Parathyroid adenoma (tissue), 2 donors: ENCODE measurements at regions not wholly inside any gene's neighbourhood (a gene's known extent, or its start where the extent isn't known, plus 50 kb on each side); places are given as distances from the start of the nearest gene placed in this dataset.

Experiments used
- H2AFZ ChIP-seq: fragments of 300-600 bp; sonication (generic); one replicate; pipeline ENCODE4 v1.7.0; 2017; ENCODE audit warnings: antibody characterized with exemption, mild to moderate bottlenecking
- H3K27ac ChIP-seq: fragments of 300-600 bp; sonication (generic); one replicate; pipeline ENCODE4 v1.7.0; 2017
- H3K27me3 ChIP-seq: fragments of 300-600 bp; sonication (generic); one replicate; pipeline ENCODE4 v1.7.0; 2017; ENCODE audit warnings: low read length; ENCODE audit not compliant: control insufficient read depth, insufficient read depth
- H3K36me3 ChIP-seq: fragments of 300-600 bp; sonication (generic); one replicate; pipeline ENCODE4 v1.7.0; 2017; ENCODE audit warnings: low read length; ENCODE audit not compliant: control insufficient read depth, insufficient read depth
- H3K4me1 ChIP-seq: fragments of 300-600 bp; sonication (generic); one replicate; pipeline ENCODE4 v1.7.0; 2017; ENCODE audit warnings: control low read depth
- H3K4me2 ChIP-seq: fragments of 300-600 bp; sonication (generic); one replicate; pipeline ENCODE4 v1.7.0; 2017; ENCODE audit warnings: low read length
- H3K4me3 ChIP-seq: fragments of 300-600 bp; sonication (generic); one replicate; pipeline ENCODE4 v1.7.0; 2017; ENCODE audit warnings: low read depth, low read length
- H3K79me2 ChIP-seq: fragments of 300-600 bp; sonication (generic); one replicate; pipeline ENCODE4 v1.7.0; 2017; ENCODE audit warnings: control low read depth
- H3K9ac ChIP-seq: fragments of 300-600 bp; sonication (generic); one replicate; pipeline ENCODE4 v1.7.0; 2017; ENCODE audit warnings: mild to moderate bottlenecking
- H3K9me3 ChIP-seq: fragments of 300-600 bp; sonication (generic); one replicate; pipeline ENCODE4 v1.7.0; 2017; ENCODE audit warnings: low read length; ENCODE audit not compliant: control insufficient read depth
- TF ChIP-seq, protein P1 (sequence below): fragments of 300-600 bp; sonication (generic); IDR thresholded peaks from one replicate; pipeline ENCODE4 v1.7.0; 2017; ENCODE audit warnings: antibody characterized with exemption, mild to moderate bottlenecking
- donor health status: primary hyperparathyroidism.

DNA sequence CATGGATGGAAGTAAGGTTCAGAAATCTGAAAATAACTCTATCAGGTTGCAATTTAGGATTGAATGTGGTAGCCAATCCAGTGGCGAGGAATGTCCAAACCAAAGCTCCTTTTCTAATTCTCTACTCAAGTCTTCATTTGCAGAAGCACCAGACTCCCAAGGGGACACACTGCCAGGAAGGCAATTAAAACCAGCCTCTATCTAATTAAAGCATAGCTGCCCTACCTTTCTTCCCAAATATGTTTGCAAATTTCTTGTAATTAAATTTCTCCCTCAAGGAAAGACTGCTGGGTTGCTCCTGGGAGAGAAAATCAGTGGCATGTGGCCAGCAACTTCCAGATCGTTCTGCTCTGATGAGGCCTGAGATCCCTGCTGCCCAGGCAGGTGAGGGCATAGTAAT, 153.4 kb upstream of the MCTP2 start:
- Histone ChIP-seq H3K4me3 (no peak overlapping the region), H3K4me1 (no peaks in the 10 kb centered on the region), H3K9me3 (no peaks in the 10 kb centered on the region), H3K4me2 (no peak overlapping the region), H3K79me2 (no peaks in the 10 kb centered on the region), H3K36me3 (no peaks in the 10 kb centered on the region), H3K9ac (no peak overlapping the region), H3K27me3 (no peaks in the 10 kb centered on the region), H3K27ac (no peak overlapping the region), H2AFZ (no peak overlapping the region)
- TF ChIP-seq, protein P1, sequence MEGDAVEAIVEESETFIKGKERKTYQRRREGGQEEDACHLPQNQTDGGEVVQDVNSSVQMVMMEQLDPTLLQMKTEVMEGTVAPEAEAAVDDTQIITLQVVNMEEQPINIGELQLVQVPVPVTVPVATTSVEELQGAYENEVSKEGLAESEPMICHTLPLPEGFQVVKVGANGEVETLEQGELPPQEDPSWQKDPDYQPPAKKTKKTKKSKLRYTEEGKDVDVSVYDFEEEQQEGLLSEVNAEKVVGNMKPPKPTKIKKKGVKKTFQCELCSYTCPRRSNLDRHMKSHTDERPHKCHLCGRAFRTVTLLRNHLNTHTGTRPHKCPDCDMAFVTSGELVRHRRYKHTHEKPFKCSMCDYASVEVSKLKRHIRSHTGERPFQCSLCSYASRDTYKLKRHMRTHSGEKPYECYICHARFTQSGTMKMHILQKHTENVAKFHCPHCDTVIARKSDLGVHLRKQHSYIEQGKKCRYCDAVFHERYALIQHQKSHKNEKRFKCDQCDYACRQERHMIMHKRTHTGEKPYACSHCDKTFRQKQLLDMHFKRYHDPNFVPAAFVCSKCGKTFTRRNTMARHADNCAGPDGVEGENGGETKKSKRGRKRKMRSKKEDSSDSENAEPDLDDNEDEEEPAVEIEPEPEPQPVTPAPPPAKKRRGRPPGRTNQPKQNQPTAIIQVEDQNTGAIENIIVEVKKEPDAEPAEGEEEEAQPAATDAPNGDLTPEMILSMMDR: no peak

DNA sequence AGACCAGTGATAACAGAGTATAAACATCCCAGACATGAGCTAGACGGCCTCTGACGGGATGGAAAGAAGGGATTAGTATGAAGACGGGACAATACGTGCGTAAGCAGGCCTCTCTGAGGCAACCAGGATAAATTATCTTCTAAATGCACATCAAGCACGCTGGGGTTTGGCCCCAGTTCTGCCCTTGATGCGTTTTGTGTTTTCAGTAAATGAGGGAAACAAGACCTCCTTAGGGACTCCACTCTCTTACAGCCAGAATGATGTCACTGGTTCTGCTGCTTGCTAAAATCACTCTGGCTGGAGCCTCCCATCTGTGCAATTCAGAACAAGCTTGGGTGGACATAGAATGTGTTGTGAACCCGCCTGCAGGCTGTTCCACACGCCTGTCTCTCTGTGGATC, 156.0 kb upstream of the MCTP2 start:
- Histone ChIP-seq H3K27ac (no peak overlapping the region), H3K27me3 (no peaks in the 10 kb centered on the region), H3K79me2 (no peaks in the 10 kb centered on the region), H3K9me3 (no peaks in the 10 kb centered on the region), H3K9ac (no peak overlapping the region), H3K36me3 (no peaks in the 10 kb centered on the region), H3K4me1 (no peaks in the 10 kb centered on the region), H2AFZ (no peak overlapping the region), H3K4me3 (no peak overlapping the region), H3K4me2 (no peak overlapping the region)
- TF ChIP-seq, protein P1: no peak

DNA sequence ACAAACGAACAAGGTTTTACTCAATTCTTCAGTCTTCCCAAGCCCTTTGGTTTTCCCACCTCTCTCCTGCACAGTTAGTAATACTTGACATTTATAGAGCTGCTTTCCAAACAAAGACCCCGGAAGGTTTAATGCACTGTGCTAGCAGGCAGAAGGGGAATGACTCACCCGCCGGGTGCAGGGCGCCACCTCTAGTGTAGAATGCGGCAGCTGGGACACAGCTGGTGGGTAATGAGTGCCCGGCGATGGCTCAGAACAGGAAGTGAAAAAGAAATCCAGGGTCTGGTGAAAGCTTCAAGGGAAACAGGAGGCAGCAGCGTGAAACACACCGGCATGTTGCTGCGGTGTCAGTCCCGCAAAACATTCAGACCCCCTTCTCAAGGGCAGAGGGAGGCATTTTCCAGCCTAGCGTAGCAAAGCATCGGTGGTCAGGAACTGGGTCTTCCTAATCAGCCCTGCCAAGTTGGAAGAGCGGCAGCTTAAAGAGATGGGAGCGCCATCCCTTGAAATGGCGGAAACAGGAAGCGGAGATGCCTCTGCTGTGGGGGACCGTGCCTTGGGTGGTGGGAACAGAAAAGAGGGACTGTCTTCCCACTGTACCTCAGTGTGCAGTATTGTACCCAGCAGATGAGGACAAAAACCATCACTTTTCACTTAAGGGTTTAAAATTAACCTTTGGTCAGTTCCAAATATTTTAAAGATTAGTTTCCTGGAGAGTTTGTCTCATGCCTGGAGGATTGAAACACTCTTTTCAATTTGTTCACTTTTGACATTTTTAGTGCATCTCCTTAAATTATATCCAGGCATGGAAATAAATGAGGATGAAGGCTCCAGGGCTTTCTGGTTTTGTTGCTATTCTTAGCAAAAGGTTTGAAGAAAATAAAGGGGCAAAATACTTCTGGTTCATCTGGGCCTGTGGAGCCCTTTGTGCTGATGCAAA, 160.7 kb upstream of the MCTP2 start:
- Histone ChIP-seq H3K79me2 (no peaks in the 10 kb centered on the region), H3K27me3 (no peaks in the 10 kb centered on the region), H3K9ac (no peak overlapping the region), H3K27ac (no peak overlapping the region), H3K4me2 (no peak overlapping the region), H3K36me3 (no peaks in the 10 kb centered on the region), H3K4me1 (no peaks in the 10 kb centered on the region), H3K9me3 (no peaks in the 10 kb centered on the region), H3K4me3 (no peak overlapping the region), H2AFZ (no peak overlapping the region)
- TF ChIP-seq, protein P1: no peak

DNA sequence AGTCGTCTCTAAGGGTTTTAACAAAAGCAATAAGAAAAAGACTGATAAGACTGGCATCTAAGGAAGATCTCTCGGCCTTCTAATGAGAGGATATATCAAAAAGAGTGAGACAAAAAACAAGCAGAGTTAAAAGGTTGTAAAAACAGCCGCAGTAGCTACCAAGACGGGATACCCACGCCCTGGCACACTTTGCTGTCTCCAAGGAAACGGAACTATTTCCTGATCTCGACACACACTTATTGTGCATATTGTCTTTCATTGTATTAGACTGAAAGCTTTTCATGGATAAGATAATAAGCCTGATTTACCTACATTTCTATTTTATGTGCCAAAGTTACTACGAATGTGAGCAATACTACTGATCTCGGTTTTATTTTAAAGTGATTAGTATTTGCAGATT, 161.5 kb upstream of the MCTP2 start:
- Histone ChIP-seq H3K4me3 (no peak overlapping the region), H3K9ac (no peak overlapping the region), H3K79me2 (no peaks in the 10 kb centered on the region), H3K4me2 (no peak overlapping the region), H3K36me3 (no peaks in the 10 kb centered on the region), H2AFZ (no peak overlapping the region), H3K4me1 (no peaks in the 10 kb centered on the region), H3K27ac (no peak overlapping the region), H3K9me3 (no peaks in the 10 kb centered on the region), H3K27me3 (no peaks in the 10 kb centered on the region)
- TF ChIP-seq, protein P1: no peak

DNA sequence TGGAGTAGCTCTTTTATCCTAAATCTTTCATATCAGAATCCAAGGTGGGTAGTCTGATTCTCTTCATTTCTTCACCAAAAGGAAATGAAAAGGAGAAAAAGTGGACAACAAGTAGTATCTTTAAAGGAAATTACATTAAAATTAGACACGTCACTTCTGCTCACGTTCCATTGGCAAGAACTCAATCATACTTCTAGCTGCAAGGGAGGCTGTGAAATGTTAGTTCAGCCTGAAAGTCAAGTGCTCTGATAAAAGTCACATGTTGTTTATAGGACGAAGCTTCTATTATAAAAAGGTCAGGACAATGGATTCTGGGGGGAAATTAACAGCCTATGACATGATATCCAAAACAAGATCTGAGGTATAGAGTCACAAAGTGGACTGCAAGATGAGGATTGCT, 164.6 kb upstream of the MCTP2 start:
- Histone ChIP-seq H3K4me1 (no peaks in the 10 kb centered on the region), H3K36me3 (no peaks in the 10 kb centered on the region), H2AFZ (no peak overlapping the region), H3K9me3 (no peaks in the 10 kb centered on the region), H3K9ac (no peak overlapping the region), H3K79me2 (no peaks in the 10 kb centered on the region), H3K27ac (no peak overlapping the region), H3K27me3 (no peaks in the 10 kb centered on the region), H3K4me2 (no peak overlapping the region), H3K4me3 (no peak overlapping the region)
- TF ChIP-seq, protein P1: no peak
